OCI-LY7 (cell line): ENCODE measurements at regions not wholly inside any gene's neighbourhood (a gene's known extent, or its start where the extent isn't known, plus 50 kb on each side); places are given as distances from the start of the nearest gene placed in this dataset.

Source experiments
- BruUV-seq: library from RNA; stranded (reverse); fragments of 400-500 nt; replicated peaks from 2 replicates; lab custom pipeline; 2021; lab: Mats Ljungman, UMichigan
- CTCF ChIA-PET: fragments of 300-600 bp; sonication (Branson Sonifier 250); formaldehyde crosslinking; loops from one replicate; lab custom pipeline; 2022; ENCODE audit warnings: antibody characterized with exemption; ENCODE audit not compliant: unreplicated experiment; lab: Charles Lee
- POLR2A ChIA-PET: fragments of 300-600 bp; sonication (Branson Sonifier 250); formaldehyde crosslinking; loops from one replicate; lab custom pipeline; 2022; ENCODE audit warnings: antibody characterized with exemption; lab: Charles Lee
- DNase-seq: peaks from one replicate; pipeline ENCODE4 v3.0.0-alpha.2; 2015; ENCODE audit warnings: low spot score
- H2AFZ ChIP-seq: fragments of 200-600 bp; sonication (generic), shearing (Covaris generic); 2 replicates; pipeline ENCODE4 v1.6.1; 2014; ENCODE audit warnings: mild to moderate bottlenecking, antibody characterized with exemption, low read length, moderate library complexity
- H3K27ac ChIP-seq: fragments of 200-600 bp; sonication (generic); 2 replicates; pipeline ENCODE4 v1.5.1; 2014; ENCODE audit warnings: mixed run types, low read depth, mild to moderate bottlenecking, moderate library complexity, low read length, inconsistent platforms; ENCODE audit not compliant: poor library complexity, severe bottlenecking
- H3K36me3 ChIP-seq: fragments of 200-600 bp; sonication (generic); 2 replicates; pipeline ENCODE4 v1.6.1; 2014; ENCODE audit warnings: mild to moderate bottlenecking, antibody characterized with exemption, low read length, moderate library complexity, mixed read lengths; ENCODE audit not compliant: insufficient read depth
- H3K4me1 ChIP-seq: fragments of 200-600 bp; sonication (generic); 2 replicates; pipeline ENCODE4 v1.5.1; 2014; ENCODE audit warnings: mild to moderate bottlenecking, low read length; ENCODE audit not compliant: insufficient read depth, poor library complexity, severe bottlenecking
- H3K4me2 ChIP-seq: fragments of 200-600 bp; sonication (generic); 2 replicates; pipeline ENCODE4 v1.6.1; 2014; ENCODE audit warnings: mild to moderate bottlenecking, low read length
- H3K4me3 ChIP-seq: fragments of 200-600 bp; sonication (generic); 2 replicates; pipeline ENCODE4 v1.5.1; 2014; ENCODE audit warnings: mild to moderate bottlenecking, low read depth, low read length; ENCODE audit not compliant: poor library complexity, severe bottlenecking
- H3K79me2 ChIP-seq: fragments of 200-600 bp; sonication (generic); 2 replicates; pipeline ENCODE4 v1.6.1; 2016; ENCODE audit warnings: low read depth, mild to moderate bottlenecking, low read length, moderate library complexity, mixed read lengths; ENCODE audit not compliant: insufficient read depth
- H3K9me2 ChIP-seq: fragments of 200-600 bp; sonication (generic); 2 replicates; pipeline ENCODE4 v1.6.1; 2016; ENCODE audit warnings: mild to moderate bottlenecking, low read length, mixed read lengths; ENCODE audit not compliant: insufficient read depth
- H3K9me3 ChIP-seq: fragments of 200-600 bp; sonication (generic); 2 replicates; pipeline ENCODE4 v1.6.1; 2014; ENCODE audit warnings: mild to moderate bottlenecking, mixed run types, low read length, mixed read lengths
- H4K20me1 ChIP-seq: fragments of 200-600 bp; sonication (generic); 2 replicates; pipeline ENCODE4 v1.6.1; 2014; ENCODE audit warnings: mild to moderate bottlenecking, antibody characterized with exemption, low read length, moderate library complexity, mixed read lengths; ENCODE audit not compliant: insufficient read depth
- EZH2phosphoT487 ChIP-seq: fragments of 200-600 bp; sonication (generic); IDR thresholded peaks from 2 replicates; pipeline ENCODE4 v1.6.1; 2018; ENCODE audit warnings: low read depth, borderline replicate concordance, mild to moderate bottlenecking, mixed run types, antibody characterized with exemption, low read length, moderate library complexity, mixed read lengths
- intact Hi-C: fragments of 100-400 bp; cut with micrococcal nuclease; formaldehyde crosslinking; loops from one replicate; pipeline ENCODE4 v1.10.0; 2022; ENCODE audit not compliant: unreplicated experiment
- TF ChIP-seq, protein P1 (sequence below): fragments of 200-600 bp; sonication (generic); conservative IDR thresholded peaks from 2 replicates; pipeline ENCODE4 v1.5.1; 2014; ENCODE audit warnings: mild to moderate bottlenecking, antibody characterized with exemption, low read length, moderate library complexity, mixed read lengths

DNA sequence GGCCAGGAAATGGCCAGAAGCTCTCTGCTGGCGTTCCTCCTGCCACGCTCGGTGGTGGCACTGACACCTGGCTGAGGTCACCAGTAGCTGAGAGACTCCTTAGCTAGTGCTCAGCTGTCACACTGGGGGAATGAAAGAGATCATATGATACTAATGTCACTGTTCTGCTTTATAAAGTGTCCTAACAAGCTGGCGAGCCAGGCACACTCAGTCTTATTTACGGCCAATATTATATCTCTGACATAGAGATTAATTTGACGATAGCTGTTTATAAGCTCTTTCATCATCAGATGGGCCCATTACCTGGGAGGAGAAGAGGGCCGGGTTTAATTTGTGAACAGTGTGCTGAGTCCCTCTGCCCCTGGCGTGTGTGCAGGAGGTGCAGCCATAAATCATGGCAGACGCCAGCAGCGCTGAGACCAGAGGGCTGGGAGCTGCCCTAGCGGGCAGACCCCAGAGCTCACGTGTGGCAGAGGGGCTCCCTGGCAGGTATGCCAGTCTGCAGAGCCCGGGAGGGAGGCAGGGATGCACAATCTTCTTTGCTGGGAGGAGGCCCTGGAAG is 246.5 kb downstream of the HAUS1 start:
- no TSS peak for BruUV-seq
- POLR2A ChIA-PET, result interaction anchor here (0.9 kb wide), 1 partner anchor 9 kb away, joined by 4 read pairs; no protein-coding TSS in a partner anchor
- peaks cover 10% of the 10 kb centered on the region for H3K4me1 ChIP-seq
- H3K9me3 ChIP-seq, result no peaks in the 10 kb centered on the region
- H3K4me2 ChIP-seq, result no peak overlapping the region
- DNase-seq, result no peak
- H3K9me2 ChIP-seq, result no peaks in the 10 kb centered on the region
- intact Hi-C loops, result no loop called here
- H4K20me1 ChIP-seq, result no peaks in the 10 kb centered on the region
- H3K4me3 ChIP-seq, result no peak overlapping the region
- TF ChIP-seq EZH2phosphoT487, result no peak
- TF ChIP-seq, protein P1, sequence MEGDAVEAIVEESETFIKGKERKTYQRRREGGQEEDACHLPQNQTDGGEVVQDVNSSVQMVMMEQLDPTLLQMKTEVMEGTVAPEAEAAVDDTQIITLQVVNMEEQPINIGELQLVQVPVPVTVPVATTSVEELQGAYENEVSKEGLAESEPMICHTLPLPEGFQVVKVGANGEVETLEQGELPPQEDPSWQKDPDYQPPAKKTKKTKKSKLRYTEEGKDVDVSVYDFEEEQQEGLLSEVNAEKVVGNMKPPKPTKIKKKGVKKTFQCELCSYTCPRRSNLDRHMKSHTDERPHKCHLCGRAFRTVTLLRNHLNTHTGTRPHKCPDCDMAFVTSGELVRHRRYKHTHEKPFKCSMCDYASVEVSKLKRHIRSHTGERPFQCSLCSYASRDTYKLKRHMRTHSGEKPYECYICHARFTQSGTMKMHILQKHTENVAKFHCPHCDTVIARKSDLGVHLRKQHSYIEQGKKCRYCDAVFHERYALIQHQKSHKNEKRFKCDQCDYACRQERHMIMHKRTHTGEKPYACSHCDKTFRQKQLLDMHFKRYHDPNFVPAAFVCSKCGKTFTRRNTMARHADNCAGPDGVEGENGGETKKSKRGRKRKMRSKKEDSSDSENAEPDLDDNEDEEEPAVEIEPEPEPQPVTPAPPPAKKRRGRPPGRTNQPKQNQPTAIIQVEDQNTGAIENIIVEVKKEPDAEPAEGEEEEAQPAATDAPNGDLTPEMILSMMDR, result no peak
- CTCF ChIA-PET, result no interaction called here
- no peaks in the 10 kb centered on the region for H3K36me3 ChIP-seq
- no peaks in the 10 kb centered on the region for H3K79me2 ChIP-seq
- no peak overlapping the region for H3K27ac ChIP-seq
- no peak overlapping the region for H2AFZ ChIP-seq

GRCh38 chr18:46352520-46353250 is 248.5 kb downstream of the HAUS1 start:
- H3K36me3 ChIP-seq, result no peaks in the 10 kb centered on the region
- no peaks in the 10 kb centered on the region for H4K20me1 ChIP-seq
- ChIA-PET CTCF (no interaction called here), POLR2A (no interaction called here)
- H3K9me3 ChIP-seq, result no peaks in the 10 kb centered on the region
- no TSS peak for BruUV-seq
- DNase-seq, result no peak
- intact Hi-C loops, result no loop called here
- H3K4me3 ChIP-seq, result no peak overlapping the region
- H3K9me2 ChIP-seq, result no peaks in the 10 kb centered on the region
- no peaks in the 10 kb centered on the region for H3K4me1 ChIP-seq
- H3K27ac ChIP-seq, result no peak overlapping the region
- no peak overlapping the region for H3K4me2 ChIP-seq
- TF ChIP-seq EZH2phosphoT487, result no peak
- TF ChIP-seq, protein P1, result no peak
- H3K79me2 ChIP-seq, result no peaks in the 10 kb centered on the region
- H2AFZ ChIP-seq, result no peak overlapping the region

DNA sequence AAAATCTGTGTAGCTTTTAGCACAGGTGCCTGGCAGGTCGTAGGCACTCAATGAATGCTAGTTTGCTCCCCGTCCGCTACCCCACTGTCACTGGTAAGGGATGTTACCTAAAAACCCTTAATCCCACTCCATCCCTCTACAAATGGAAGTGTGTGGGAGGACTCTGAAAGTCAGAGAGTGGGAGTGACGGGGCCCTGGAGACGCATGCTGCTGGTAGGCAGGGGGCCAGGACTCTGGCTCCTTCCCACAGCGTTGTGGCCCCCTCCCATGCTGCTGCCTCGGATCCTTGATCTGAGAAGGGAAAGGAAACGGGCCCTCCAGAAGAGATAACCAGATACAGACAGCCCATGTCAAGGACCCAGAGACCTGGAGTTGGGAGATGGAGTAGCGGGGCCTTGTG is 249.3 kb downstream of the HAUS1 start:
- ChIA-PET CTCF (no interaction called here), POLR2A (interaction anchor here (0.7 kb wide), 1 partner anchor 170 kb away, joined by 3 read pairs; no protein-coding TSS in a partner anchor)
- TF ChIP-seq EZH2phosphoT487, result no peak
- TF ChIP-seq, protein P1, result no peak
- H3K4me3 ChIP-seq, result no peak overlapping the region
- no peak overlapping the region for H2AFZ ChIP-seq
- no TSS peak for BruUV-seq
- H3K9me3 ChIP-seq, result no peaks in the 10 kb centered on the region
- DNase-seq, result no peak
- H3K36me3 ChIP-seq, result no peaks in the 10 kb centered on the region
- no peak overlapping the region for H3K4me2 ChIP-seq
- H4K20me1 ChIP-seq, result no peaks in the 10 kb centered on the region
- no peaks in the 10 kb centered on the region for H3K79me2 ChIP-seq
- no peak overlapping the region for H3K27ac ChIP-seq
- H3K9me2 ChIP-seq, result no peaks in the 10 kb centered on the region
- intact Hi-C loops, result no loop called here
- no peaks in the 10 kb centered on the region for H3K4me1 ChIP-seq
